Hematopoietic multipotent progenitor cell treated with erythropoietin and hydrocortisone succinate and interleukin-3 and kit ligand, for 4 days (in vitro differentiated cells): ENCODE measurements at regions not wholly inside any gene's neighbourhood (a gene's known extent, or its start where the extent isn't known, plus 50 kb on each side); places are given as distances from the start of the nearest gene placed in this dataset.
A peak's percentile ranks its signal among the peaks of the same experiment; 100 is the strongest.

Experiments
- DNase-seq: peaks from one replicate; pipeline ENCODE4 v3.0.0-alpha.2; 2015

DNA sequence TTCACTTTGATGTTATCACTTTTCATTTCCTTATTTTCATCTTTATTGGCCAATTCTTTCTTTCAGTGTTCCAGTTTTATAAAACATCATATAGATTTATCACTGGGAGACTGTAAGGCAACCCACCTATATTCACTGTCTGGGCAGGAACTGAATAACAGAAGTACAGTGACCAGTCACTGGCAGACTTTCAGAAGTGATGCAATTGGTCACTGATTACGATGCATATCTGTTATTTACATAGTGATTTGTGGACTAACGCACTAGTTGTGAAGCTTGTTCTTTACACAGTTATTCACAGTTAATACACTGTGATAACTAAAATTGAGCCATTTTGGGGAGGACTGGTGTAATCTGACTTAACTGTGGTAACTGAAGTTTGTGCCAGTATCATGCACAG is 190.2 kb upstream of the DPH6 start:
- DNase-seq: peak; percentile 29

DNA sequence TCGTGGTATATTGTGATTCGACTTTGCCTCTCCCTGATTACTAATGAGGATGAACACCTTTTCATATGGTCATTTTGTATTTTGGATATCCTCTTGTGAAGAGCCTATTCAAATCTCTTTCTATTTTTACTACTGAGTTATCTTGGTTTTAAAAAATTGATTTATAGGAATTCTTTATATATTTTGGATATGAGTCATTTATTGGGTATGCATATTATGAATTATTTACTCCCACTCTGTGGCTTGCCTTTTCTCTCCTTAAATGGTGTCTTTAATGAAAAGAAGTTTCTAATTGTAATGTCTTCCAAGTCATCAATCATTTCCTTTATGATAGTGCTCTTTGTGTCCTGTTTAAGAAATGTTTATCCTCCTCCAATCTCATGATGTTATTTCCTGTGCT is 191.5 kb upstream of the DPH6 start:
- DNase-seq: no peak

DNA sequence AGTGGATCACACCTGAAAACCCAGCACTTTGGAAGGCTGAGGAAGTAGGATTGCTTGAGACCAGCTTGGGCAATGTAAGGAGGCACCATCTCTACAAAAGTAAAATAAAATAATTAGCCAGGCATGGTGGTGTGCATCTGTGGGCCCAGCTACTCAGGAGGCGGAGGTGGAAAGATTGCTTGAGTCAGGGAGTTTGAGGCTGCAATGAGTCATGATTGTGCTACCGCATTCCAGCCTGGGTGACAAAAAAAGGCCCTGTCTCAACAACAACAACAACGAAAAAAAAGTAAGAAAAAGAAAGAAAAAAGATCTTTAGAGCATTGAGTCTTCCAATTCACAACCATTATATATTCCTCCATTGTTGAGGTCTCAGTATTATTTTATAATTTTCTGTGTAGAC is 192.4 kb upstream of the DPH6 start:
- no peak for DNase-seq

DNA sequence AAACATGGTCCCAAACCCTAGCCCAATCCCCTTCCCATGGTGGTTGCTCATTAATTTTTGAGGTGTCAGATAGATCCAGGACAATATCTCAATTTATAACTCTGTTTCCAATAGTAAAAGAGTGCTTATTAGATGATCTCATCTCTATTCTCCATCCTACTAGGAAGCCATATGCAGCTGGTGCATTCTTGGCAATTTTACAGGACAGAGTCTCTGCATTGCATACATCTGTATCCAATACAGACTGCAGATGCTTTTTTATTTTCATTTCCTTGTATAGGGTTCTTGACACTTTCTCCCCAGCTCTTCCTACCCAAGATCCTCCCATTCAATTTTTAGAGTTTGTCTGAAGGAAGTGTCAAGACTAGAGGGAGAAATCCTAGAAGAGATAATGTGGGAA is 194.8 kb upstream of the DPH6 start:
- no peak for DNase-seq

DNA sequence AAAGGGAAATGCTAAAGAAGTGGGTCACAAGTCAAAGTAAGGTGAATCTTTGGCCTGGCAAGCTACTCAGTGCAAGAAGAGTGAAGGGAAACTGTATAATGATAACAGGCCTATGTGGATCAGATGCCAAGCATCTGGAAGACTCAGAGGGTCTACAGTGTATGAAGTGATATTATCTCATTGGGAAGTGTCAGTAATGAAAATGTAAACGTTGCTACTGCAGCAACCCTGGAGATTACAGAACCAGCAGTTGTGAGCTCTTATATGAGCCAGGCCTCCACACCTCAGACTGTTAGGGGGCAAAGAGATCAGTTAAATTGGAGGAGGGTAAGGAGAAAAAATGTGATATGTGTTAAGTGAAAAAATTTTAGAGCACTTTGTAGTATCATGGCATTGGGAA is 195.4 kb upstream of the DPH6 start:
- no peak for DNase-seq

DNA sequence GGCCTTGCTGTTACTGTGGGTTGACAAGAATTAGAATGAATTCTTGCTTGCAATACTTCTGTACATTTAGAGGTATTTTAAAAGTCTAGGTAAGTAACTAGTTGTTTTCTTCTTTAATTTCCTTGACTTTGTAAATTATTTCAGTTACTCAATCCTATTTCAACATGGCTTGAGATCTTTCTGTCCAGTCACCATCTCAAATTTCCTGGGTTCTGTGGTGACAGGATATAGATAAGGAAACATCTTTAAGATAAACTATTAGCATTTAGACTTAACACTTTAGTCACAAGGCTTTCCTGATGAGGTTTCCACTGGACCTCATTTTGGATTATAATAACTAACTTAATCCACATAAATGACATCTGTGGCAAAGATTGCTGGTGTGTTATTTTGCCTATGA is 195.9 kb upstream of the DPH6 start:
- DNase-seq: peak; percentile 35

DNA sequence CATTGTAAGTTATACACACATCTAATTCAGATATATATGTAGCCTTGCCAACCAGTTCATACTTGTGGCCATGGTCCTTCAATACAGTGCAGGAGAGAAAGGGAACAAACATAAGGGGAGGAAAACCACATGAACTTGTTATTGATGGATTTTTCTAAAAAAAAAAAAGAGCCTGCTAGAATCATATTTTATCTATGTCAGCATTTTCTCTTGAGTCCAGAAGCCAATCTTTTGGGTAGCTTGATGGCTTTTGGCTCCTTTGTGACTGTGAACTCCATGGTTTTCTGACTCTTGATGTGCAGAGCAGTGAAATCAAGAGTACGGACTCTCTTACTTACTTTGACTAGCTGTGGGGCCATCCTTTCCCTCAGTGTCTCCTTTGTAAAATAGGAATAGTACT is 197.4 kb upstream of the DPH6 start:
- no peak for DNase-seq

DNA sequence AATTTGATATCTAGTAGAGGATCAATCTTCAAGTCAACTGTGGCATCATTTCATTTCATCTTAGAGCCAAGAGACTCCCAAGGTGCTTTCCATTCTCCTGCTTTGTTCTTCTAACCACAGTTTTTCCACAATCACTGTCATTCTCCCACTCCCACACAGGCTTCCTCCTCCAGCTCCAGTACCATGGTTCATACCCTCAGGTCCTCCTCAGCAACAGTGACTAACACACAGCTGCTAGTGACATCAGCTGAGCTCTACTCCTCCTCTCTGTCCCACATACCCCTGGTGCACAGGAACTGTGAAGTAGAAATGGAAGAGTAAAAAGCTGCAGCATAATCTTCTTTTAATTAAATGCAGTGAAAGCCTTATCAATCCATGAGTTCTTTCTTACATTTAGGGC is 200.2 kb upstream of the DPH6 start:
- no peak for DNase-seq

DNA sequence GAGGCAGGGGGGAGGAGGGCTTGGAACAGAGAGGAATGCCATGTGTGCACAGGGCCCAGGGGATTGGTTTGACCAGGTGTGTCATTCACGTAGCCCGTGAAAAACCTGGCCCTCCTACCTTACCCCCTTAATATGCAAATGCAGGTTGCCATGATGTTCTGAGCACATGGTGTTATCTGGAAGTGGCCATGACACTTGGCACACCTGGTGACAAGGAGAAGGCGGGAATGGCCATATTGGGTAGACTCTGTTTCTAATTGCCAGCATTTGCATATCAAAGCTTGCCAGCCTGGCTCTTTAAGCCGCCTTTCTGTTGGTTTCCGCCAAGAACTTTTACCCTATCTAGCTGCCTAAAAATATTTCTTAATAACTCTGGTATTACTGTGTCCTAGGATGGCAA is 202.1 kb upstream of the DPH6 start:
- DNase-seq: no peak

DNA sequence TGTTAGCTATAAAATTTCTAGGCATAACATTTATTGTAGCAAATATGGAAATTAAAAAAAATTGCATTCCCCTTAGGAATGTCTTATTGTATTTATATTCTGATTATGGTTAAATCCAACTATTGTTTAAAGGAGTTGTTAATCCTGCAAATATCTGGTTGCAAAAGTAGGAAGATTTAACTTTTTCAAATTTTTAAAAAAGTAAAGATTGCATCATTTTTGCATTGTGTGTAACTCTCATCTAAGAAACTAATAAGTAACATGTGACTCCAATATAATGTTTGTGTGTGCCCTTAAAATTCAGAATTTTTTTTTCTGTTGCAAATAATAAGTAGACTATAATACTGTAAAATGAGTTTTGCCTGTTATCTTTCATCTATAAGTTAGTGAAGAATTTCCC is 204.1 kb upstream of the DPH6 start:
- no peak for DNase-seq

DNA sequence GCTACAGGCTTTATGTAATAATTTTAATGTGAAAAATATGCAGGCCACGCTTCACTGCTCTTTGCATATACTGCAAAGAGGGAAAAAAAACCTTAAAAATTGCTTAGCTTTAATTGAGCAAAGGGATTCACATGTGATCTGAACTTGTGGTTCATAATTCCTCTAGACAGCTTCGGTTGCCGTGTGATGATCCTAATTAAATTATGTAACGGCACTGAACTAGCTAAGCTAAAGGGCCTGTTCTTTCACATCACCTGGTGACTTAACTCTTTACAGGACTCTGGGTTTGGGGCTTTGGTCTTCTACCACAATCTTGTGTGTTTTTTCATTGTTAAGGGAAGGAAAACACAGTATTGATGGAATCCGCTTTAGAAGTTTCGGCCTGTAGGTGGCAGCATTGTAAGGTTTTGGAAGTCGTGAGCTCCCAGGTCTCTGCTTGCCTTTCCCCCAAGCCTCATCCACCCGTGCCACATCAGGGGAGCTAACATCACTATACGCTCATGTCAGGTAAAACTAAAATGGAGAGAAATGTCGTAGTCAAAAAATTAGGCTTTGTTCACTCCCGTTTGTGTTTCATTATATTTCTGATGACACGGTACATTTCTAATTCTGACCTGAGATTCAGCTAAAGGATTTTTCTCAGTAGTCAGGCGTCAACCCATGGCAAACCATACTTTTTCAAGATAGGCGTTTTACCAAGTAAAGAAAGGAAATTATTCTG is 205.6 kb upstream of the DPH6 start:
- DNase-seq: peak; percentile 80

DNA sequence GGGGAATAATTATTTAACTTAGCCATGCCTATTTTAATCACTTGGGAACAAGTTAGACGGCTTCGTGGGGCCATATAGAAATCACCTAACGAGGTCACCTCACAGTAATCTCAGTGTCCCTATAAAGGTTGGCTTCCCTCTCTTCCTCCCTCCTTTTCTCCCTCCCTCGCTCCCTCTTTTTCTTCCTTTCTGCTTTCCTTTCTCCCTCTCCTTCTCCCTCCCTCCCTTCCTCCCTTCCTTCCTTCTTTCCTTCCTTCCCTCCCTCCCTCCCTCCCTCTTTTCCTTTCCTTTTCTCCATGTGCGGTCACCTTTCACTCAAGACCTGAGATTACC is 206.1 kb upstream of the DPH6 start:
- no peak for DNase-seq

DNA sequence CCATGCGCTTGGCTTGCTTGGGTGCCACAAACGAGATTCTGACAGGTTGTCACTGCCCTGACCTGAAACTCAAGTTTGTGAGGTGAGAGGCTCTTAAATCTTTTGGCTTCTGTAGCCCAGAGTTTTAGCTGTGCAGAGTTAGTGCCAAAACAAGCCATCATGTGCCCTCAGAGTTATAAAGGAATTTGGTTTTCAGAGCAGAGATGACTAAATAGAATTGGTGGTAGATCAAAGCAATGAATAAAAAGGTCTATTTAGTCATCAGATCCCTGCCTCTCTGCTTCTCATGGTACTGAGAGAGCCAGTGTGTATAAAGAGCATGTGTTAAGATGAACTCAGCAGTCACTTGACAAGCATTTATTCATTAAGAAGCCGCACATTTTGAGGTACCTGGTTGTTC is 207.5 kb upstream of the DPH6 start:
- no peak for DNase-seq

DNA sequence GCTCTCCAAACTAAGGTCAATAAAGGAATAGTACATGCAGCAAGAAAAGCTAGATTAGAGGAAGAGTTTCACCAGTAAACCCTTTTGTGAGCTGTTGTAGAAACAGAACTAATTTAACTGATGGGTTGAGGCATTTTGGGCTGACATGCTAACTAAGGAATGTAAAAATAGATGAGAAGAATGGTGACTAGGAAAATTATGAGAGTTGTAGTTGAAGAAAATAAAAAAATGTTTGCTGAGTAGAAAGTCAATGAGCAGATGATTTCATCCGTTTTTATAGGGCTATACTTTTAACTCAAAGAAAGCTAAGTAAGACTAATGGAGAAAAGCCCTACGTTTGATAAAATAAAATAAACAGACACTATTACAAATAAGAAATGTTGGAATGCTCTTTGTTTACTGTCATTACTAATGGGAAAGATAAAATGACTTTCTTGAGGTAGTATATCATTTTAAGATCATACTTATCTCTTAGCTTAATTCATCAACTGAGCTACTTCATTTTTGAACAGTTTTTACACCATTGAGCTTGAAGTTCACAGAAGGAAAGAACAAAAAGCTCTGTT is 209.4 kb upstream of the DPH6 start:
- no peak for DNase-seq

DNA sequence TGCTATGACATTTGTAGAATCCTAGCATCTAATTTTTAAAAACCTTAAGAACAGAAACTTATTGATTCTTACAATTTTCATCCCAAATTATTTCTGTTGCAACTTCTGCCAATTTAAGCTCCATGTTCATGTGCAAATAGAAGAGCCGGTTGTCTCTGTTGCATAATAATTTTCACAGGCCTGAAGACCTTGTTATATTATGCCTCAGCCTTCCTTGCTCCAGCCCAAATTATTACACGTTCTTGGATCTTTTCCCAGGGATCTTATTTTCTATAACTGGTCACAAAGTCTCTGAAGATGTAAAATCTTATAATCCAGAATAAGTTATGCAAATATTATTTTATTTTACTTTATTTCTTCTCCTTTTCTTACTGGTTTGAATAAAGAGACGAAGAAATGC is 210.7 kb upstream of the DPH6 start:
- DNase-seq: no peak

DNA sequence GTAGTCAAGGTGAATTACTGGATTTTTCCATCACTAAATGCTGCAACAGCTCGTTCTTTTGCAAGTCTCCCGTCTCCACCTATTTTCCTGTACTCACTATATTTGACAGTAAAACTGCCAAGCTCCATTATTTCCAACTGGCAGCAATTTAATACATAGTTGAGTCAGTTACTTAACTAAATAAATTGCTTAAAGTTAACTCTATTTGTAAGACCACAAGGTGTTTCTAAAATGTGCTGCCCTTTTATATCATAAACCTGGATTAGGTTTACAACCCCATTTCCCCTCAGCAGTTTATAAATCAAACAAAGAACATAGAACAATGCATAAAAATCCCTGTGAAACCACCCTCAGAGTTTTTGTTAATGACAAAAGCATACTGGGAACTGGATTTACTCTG is 211.4 kb upstream of the DPH6 start:
- DNase-seq: no peak

DNA sequence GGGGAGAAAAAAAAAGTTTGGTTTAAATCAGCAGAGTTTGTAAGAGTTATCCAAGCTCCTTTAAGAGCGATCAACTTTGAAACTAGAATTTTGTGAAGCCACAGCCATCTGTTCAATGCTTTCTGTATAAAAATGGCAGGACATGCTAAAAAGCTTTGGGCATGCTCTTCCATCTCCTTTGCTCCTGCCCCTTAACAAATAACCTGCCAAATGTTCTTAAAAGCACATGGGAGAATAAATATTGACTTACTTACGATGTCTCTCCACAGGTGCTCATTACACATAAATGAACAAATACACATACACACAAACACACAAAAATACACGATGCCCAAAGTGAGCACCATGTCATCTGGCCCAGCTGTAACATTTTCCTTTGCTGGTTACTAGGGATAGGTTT is 211.8 kb upstream of the DPH6 start:
- no peak for DNase-seq

DNA sequence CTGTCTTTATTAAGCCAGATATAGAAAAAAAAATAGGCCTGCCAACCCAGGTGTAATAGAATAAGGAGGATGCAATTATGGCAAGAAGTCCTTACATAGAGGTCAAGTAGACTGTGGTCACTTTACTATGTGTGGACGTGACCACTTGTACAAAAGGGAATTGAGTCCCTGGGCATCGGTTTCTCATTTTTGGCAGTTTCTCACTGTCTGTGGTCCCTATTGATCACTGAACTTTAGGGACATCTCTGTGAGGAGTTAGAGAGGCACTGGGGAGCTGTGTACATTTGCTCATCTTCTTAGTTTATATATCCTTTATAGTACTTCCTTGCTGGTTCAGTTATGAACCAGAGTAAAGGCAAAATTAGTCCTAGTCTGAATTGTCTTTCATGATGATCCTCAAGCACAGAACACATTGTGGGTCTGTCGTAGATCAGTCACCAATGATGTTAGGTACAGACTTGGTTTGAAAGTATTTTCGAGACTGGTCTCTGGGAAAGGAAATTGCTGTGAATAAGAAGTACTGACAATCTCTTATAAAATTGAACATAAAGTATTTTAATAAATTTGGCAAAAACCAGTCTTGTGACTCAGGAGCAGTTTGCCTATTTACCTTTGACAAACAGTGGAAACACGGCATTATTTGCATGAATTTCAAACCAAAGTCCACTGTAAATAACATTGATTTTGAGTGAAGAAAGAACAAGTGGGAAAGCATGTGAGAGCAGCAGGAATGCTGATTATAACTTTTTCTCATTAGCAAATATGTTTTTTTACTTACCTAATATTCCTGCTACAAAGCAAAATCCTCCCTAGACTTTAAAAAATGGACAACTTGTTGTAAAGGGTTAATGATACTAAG is 218.9 kb upstream of the DPH6 start:
- DNase-seq: no peak

DNA sequence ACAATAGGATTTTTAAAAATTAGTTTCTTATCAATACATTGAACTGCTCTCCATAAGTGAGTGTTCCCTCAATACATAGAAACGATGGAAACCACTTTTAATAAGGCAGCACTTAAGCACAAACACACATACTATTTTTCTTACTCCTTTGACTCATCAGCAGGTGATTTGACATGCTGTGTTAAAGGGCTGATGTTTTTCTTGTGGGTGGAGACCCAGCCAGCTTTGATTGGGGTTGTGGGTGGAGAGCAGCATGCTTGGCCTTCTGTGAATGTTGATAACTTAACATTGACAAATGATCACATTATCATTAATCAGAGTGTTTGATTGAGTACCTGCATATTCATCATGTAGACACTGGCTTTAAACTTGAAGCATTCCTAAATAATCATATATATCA is 223.0 kb upstream of the DPH6 start:
- no peak for DNase-seq

DNA sequence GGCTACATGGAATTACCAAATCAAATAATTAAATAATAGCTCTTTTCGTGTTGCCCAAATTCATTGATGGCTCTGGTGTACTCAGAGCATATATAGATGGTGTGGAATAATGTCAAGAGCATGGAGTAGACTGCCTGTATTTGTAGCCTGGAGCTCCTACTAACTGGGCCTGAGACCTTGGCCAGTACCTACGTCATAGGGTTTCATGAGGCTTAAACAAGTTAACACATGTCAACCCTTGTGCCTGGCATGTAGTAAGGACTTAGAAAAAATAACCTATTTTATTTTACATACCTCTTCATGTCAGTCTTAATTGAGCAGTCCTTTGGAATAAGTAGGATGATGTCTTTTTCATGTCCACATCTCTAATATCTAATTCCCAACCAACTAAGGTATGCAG is 223.7 kb upstream of the DPH6 start:
- no peak for DNase-seq

DNA sequence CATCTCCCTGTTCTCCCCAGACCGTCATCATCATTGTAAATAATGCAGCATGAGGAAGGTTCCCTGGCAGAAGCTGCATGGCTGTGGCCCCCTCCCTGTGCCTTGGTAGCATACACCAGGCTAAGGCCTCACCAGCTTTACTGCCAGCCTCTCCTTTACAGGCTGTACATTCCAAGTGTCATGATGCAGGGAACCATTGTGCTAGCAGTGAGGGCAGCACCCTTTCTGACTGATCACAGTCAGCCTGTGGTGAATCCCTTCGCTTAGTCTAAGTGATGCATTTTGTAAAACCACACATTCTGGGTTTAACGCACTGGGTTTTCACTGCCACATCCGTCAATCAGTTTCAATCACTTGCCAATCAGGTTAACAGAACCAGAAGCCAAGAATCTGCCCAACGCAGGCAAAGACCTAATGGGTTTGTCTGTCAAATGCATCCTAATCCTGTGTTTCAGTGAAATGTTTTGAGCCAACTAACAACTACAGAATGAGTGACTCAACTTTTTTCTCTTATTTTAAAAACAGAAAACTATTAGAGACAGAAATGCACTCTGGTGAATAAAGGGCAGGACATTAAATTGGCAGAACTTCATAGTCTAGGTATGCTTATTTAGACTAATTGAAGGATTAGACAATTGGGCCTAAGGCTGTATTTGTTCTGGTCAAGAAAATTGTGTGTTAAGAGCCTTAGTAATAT is 225.9 kb upstream of the DPH6 start:
- DNase-seq: no peak

DNA sequence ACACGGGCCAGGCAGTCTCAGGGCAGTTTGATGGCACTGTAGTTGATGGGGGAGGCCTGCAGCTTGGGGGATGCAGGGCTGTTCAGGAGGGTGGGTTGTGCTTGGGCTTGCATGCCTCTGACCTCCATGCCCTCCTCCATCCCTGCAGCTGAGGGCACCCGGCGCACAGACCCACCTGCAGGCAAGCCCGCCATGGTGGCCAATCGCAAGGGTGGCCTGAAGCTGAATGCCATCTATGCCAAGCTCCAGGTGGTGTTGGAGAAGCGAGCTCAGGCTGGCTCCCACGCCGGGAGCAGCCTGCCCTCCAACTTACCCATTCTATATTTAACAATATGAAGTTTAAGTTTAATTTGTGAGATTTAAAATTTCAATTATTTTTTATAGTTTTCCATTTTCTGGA is 228.7 kb upstream of the DPH6 start:
- no peak for DNase-seq

DNA sequence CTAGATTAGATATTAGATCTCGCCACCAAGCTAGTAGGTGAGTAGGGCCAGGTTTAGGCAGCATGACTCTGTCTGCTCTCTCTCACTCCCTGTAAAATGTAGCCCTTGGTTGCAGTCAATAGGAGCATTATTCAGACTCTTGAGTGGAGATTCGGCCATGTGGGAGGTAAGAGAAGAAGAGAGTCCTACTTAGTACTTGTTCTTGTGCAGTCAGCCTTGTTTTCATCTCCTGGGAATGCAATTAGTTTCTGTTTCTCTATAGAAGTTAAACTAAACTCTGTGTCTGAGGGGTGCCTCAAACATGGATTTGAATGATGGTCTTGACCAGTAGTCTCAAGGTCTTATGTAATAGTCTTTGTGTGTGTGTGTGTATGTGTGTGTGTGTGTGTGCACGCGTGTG is 229.5 kb upstream of the DPH6 start:
- no peak for DNase-seq

DNA sequence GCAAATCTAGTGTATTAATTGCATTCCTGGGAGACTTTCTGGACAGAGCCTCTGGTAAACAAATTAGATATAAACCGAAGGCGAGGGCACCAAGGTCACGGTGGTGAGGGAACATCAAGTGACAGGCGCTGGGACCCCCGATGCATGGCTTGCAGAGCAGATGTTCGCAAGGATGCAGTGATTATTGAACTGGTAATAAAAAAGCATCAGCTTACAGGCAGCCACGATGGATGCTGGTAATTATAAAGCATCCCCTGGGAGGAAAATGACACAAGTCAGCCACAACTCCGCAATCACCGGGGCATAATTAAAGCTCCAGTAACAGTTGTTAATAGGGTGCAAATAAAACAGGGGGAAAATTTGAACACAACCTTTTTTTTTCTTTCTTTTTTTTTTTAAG is 231.1 kb upstream of the DPH6 start:
- DNase-seq: no peak
